Epidermal melanocyte (primary cell): ENCODE measurements at regions not wholly inside any gene's neighbourhood (a gene's known extent, or its start where the extent isn't known, plus 50 kb on each side); places are given as distances from the start of the nearest gene placed in this dataset.
"Not testable (repeated sequence)": the region's sequence is repeated elsewhere in the genome, so short reads cannot be mapped to it uniquely, and the experiment has no call there.

Experiments
- DNase-seq: peaks from one replicate; pipeline ENCODE4 v3.0.0; 2011; ENCODE audit warnings: low spot score; ENCODE audit not compliant: insufficient read length

DNA sequence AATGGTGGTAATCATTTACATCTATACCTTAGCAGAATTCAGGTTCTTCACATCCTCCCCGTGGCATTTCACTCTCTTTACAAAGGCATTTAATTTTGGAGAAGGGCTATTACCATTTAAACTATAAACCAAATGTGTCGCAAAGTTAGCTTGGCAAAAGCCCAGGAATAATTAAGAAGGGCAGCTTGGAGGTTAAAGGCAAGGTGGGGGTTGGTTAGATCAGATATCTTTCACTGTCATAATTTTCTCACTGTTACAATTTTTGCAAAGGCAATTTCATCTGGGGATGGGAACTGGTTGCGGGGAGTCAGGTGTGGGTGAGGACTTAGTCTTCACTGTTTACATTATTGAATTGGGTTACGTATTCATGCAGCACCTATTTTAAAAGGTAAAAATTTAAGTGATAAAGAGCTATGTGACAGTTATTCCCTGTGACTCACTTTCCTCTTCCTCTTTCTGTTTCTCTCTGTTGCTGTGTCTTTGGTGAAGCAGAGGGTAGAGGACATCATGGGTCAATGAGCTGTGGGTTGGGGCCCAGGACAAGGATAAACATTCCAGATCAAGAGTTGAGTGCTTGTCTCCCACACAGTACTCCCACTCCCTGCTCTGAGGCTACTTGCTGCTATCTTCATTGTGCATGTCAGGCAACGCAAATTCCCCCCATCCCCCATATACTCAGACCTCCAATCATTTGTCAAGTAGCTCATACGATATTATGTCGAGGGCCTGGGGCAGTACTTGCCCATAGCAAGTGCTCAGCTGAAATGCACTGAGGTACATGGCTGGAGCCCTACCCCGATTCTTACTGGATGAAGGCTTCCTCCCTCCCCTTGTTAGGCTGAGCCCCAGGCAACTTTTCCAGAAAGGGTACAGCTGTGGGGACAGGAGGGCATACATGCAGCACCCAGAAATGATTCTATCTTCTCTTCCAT is 223.1 kb upstream of the MYLIP start:
- DNase-seq = no peak

- DNase-seq = no peak
Observed at GRCh38 chr6:15904651-15905376, 224.1 kb upstream of the MYLIP start.

GRCh38 chr6:15901141-15902115 is 227.5 kb upstream of the MYLIP start:
- no peak for DNase-seq

GRCh38 chr6:15898693-15899092 is 230.2 kb upstream of the MYLIP start:
- no peak for DNase-seq

DNA sequence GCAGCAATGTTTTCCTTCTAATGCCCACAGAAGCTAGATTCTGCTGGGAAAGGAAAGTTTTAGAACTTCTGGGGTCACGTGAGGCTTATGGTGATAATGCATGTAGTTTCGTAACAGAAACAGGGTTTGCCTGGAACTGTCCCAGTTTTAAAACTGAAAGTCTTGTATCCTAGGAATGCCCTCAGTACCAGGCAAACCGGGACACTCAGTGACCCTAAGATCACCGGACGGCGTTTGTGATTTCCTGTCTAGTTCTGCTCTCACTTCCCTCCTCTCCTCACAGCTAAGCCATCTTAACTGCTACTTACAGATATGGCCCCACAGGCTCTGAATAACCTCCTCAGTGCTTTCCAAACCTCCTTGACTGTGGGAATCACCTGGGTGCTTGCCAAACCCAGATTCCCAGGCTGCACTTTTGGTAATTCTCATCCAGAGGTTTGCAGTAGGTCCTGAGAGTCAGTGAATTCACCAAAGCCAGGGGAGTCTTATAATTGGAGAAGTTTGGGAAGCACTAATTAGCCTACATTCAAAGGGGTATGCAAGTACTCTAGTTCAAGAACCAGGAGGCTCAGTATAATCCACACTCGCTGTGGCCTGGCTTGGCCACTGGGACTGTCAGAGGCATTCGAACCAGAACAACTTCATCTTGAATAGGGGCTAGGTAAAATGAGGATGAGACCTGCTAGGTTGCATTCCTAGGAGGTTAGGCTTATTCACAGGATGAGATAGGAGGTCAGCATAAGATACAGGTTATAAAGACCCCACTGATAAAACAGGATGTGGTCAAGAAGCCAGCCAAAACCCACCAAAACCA is 231.6 kb upstream of the MYLIP start:
- DNase-seq = no peak

DNA sequence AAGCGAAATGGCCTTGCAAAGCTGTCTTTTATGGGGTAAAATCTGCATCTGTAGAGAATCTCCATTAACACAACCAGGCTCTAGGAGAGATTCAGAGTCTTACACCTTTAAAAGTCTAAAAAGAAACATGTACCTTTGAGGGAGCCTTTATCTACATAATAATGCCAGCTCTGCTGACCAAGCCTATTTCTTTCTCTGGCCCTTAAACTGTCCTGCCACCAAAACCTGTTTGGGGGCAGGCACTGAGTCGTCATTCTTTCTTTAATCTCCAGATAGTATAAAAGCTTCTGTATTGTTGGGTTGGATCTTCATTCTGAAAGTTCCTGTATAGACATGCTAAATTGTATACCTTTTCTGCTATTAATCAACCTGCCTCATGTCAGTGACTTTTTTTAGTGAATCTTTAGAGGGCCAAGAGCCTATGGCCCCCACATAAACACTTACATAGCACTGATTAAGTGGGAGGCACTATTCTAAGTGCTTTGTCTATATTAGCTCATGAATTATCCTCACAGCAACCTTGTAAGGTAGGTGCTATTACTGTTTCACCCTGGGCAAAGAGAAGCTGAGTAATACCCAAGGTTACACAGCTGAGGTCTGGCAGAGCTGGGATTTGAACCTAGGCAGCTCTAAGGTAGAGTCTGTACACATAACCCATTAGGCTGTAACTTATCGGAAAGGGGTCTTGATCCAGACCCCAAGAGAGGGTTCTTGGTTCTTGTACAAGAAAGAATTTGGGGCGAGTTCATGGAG is 232.3 kb upstream of the DTNBP1 start:
- no peak for DNase-seq

- DNase-seq = no peak
Observed at GRCh38 chr6:15893556-15894253, 230.9 kb upstream of the DTNBP1 start.

DNA sequence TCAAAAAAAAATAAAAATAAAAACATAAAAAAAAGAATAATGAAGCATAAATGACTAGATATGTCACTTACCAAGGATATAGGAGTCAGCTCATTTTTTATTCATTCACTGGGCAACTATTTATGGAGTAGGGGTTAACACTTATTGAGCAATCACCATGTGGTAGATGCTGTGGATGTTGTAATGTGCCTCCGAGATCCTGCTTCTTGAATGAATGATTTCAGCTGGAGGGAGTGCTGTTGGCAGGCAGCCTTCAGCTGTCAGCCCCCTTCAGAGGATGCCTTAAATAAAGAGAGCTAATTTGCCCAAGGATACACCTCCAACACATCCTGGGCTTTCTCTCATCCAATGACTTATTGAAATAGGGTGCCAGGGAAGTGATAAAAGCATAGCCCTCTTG is 229.5 kb upstream of the DTNBP1 start:
- DNase-seq = no peak

- DNase-seq = no peak
Observed at GRCh38 chr6:15888798-15889772, 226.3 kb upstream of the DTNBP1 start.

DNA sequence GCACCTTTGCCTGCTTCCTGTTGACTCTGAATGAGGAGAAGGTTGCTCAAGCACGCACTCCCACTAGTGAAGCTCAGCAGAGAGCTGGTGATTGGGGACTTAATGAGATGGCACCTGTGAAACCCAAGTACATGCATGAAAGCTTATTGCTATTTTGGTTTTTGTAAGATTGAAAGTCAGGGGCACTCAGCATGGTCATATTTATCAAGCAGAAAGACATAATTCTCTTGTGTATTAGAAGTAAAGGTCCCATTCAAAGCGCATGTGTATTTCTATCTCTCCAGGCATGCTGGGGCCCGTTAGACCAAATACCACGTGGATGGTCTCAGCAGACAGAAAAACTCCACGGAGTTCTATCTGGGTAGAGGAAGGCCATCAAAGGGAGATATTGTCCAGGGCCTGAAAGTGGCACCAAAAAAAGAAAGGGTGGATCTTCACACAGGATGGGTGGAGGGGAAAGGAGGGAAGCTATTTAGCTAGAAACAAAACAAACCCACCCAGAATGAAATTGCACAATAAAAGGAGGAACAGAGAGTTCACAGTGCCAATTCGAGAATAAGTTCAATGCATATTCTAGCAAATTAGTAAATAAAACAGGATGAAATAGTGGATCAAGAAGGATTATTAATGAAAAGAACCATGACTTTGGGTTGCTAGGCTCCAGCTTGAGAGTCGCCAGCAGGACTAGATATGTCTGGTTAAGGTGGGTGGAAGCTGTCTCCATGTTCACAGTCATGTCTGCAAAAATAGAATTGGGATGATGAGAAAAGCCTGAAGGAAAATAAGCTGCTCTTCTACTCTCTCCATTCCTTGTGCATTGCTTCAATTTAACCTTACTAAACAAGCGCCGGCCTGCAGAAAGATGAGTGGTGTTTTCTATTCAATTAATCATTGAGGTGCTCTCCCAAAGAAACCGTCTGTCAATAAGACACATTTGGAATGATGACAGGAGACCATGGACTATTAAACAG is 224.9 kb upstream of the DTNBP1 start:
- no peak for DNase-seq

GRCh38 chr6:15885624-15886023 is 222.8 kb upstream of the DTNBP1 start:
- no peak for DNase-seq

- not testable (repeated sequence) for DNase-seq
Observed at GRCh38 chr6:15883593-15883992, 220.8 kb upstream of the DTNBP1 start.

GRCh38 chr6:15882915-15883314 is 220.1 kb upstream of the DTNBP1 start:
- DNase-seq = no peak

DNA sequence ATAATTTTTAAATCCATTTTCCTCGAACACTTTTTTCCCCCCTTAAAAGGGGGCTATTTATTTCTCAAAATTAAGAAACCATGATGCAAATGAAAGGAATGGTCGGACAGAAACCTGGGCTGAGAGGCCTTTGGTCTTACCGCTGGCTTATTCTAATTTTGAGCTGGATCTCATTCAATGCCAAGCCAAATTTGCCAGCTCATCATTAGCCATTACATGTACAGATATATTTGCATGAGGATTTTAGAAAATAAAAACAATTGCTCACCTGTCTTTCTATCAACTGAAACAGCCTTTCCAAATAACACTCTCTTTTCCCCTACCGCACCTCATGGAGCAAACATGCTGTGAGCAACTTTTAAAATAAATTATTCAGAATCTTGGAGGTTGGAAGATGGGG is 219.5 kb upstream of the DTNBP1 start:
- no peak for DNase-seq

- DNase-seq = no peak
Observed at GRCh38 chr6:15881150-15881549, 218.3 kb upstream of the DTNBP1 start.

DNA sequence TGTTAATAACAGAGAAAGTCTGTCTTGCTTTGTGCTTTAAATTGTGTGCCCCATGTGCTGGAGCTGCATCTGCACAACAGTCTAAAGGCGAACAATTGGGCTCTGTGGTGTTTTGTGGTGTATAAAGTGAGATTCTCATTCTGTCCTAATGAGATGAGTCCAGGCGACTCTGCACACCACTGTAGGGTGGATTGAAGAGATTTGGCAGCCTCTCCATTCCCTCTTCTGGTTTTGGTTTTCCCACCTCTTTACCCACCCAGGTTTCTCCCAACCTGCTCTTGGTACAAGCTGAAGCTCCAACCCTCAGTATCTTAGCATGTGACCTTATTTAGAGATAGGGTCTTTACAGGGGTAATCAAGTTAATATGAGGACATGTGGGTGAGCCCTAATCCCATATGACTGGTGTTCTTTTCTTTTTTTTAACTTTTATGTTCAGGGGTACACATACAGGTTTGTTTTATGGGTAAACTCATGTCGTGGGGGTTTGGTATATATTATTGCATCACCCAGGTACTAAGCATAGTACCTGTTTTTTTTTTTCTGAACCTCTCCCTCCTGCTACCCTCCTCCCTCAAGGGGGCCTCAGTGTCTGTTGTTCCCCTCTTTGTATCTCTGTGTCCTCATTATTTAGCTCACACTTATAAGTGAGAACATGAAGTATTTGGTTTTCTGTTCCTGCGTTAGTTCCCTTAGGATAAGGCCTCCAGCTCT is 217.6 kb upstream of the DTNBP1 start:
- DNase-seq = no peak
